ENCODE measurements at regions not wholly inside any gene's neighbourhood (a gene's known extent, or its start where the extent isn't known, plus 50 kb on each side); places are given as distances from the start of the nearest gene placed in this dataset.

DNA sequence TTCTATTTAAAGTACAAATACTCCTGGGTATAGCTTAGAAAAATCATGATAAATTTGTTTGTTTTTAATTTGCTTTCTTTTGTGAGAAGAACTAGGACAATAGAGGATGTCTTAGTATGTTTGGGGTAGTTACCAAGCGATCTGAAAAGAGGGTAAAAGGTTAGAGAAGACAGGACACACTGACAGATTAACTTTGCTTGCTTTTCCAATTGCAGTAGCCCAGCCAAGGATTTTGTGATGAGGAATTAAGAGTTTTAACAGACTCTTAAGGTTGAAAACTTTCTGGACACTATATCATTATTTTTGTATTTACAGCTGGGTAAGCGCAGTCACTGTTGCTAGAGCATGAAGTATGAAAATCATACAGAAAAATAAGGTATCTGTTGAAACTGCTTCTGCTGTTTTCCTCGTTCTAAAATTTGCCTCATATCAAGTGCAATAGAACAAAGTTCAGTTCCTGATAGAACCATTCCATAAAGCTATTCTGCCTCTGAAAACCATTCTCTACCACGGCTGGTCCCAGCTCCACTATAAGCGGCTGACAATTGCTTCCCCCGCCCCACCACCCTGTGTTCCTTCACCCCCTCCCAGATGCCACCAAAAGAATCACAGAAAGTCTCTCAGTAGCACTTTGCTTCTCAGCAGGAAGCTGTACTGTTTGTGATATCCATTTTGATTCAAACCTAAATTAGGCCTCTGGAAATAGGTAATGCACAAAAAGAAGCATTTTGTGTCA lies 413.4 kb downstream of the BCAT1 start:
- H3K4me1 Mint-ChIP-seq, result no peaks in the 10 kb centered on the region
- no peaks in the 10 kb centered on the region for H3K27me3 Mint-ChIP-seq (ENCODE audit: low read depth in 2 of 2)
- H3K27ac Mint-ChIP-seq, result no peak overlapping the region
- Histone ChIP-seq H3K4me3 (ENCODE audit: low read length) (no peak overlapping the region), H3K4me1 (ENCODE audit: control insufficient read depth, insufficient read depth, low read length) (no peaks in the 10 kb centered on the region), H3K27me3 (ENCODE audit: control insufficient read depth, insufficient read depth, low read length) (no peaks in the 10 kb centered on the region), H3K27ac (ENCODE audit: low read length) (no peak overlapping the region), H3K9me3 (ENCODE audit: control insufficient read depth, insufficient read depth, low read length) (no peaks in the 10 kb centered on the region), H3K36me3 (ENCODE audit: control insufficient read depth, insufficient read depth, low read length) (no peaks in the 10 kb centered on the region)
- ATAC-seq, result no peak
- intact Hi-C loops (cut with micrococcal nuclease), result no loop called here
- H3K36me3 Mint-ChIP-seq, result no peaks in the 10 kb centered on the region
- H3K4me3 Mint-ChIP-seq, result no peak overlapping the region
- 84% methylated on average over 5 of the region's 6 CpGs for WGBS (ENCODE audit: insufficient coverage)
- TF ChIP-seq, protein P1, sequence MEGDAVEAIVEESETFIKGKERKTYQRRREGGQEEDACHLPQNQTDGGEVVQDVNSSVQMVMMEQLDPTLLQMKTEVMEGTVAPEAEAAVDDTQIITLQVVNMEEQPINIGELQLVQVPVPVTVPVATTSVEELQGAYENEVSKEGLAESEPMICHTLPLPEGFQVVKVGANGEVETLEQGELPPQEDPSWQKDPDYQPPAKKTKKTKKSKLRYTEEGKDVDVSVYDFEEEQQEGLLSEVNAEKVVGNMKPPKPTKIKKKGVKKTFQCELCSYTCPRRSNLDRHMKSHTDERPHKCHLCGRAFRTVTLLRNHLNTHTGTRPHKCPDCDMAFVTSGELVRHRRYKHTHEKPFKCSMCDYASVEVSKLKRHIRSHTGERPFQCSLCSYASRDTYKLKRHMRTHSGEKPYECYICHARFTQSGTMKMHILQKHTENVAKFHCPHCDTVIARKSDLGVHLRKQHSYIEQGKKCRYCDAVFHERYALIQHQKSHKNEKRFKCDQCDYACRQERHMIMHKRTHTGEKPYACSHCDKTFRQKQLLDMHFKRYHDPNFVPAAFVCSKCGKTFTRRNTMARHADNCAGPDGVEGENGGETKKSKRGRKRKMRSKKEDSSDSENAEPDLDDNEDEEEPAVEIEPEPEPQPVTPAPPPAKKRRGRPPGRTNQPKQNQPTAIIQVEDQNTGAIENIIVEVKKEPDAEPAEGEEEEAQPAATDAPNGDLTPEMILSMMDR (IDR thresholded peaks at IDR 0.05), result no peak
- no peaks in the 10 kb centered on the region for H3K9me3 Mint-ChIP-seq
- DNase-seq, result no peak

DNA sequence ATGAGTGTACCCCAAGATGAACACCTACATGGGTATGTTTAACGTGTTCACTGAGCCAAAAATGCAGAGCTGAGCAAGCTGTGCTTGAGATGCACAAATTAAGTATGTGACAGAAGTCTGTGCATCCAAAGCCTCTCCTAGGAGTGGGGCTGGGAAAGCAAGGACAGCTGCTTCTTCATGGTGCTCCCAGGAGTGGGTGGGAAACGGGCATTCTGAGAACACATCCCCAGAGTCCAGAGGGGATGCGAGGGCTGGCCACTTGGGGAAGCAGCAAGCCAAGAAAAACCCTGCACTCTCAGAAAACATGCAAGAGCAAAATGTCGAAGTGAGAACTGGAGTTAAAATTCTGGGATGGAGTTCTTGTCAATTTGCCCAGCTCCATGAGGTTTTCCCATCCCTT lies 414.3 kb downstream of the BCAT1 start:
- Mint-ChIP-seq H3K27me3 (ENCODE audit: low read depth in 2 of 2) (no peaks in the 10 kb centered on the region), H3K27ac (no peak overlapping the region), H3K9me3 (no peaks in the 10 kb centered on the region), H3K4me1 (no peaks in the 10 kb centered on the region), H3K4me3 (no peak overlapping the region), H3K36me3 (no peaks in the 10 kb centered on the region)
- H3K36me3 ChIP-seq (ENCODE audit: control insufficient read depth, insufficient read depth, low read length), result no peaks in the 10 kb centered on the region
- no peaks in the 10 kb centered on the region for H3K27me3 ChIP-seq (ENCODE audit: control insufficient read depth, insufficient read depth, low read length)
- TF ChIP-seq, protein P1 (IDR thresholded peaks at IDR 0.05), result no peak
- intact Hi-C loops (cut with micrococcal nuclease), result no loop called here
- WGBS (ENCODE audit: insufficient coverage), result 85% methylated on average over 4 of the region's 4 CpGs
- ATAC-seq (no peak), DNase-seq (no peak)
- no peaks in the 10 kb centered on the region for H3K9me3 ChIP-seq (ENCODE audit: control insufficient read depth, insufficient read depth, low read length)
- no peak overlapping the region for H3K27ac ChIP-seq (ENCODE audit: low read length)
- H3K4me1 ChIP-seq (ENCODE audit: control insufficient read depth, insufficient read depth, low read length), result no peaks in the 10 kb centered on the region
- no peak overlapping the region for H3K4me3 ChIP-seq (ENCODE audit: low read length)

DNA sequence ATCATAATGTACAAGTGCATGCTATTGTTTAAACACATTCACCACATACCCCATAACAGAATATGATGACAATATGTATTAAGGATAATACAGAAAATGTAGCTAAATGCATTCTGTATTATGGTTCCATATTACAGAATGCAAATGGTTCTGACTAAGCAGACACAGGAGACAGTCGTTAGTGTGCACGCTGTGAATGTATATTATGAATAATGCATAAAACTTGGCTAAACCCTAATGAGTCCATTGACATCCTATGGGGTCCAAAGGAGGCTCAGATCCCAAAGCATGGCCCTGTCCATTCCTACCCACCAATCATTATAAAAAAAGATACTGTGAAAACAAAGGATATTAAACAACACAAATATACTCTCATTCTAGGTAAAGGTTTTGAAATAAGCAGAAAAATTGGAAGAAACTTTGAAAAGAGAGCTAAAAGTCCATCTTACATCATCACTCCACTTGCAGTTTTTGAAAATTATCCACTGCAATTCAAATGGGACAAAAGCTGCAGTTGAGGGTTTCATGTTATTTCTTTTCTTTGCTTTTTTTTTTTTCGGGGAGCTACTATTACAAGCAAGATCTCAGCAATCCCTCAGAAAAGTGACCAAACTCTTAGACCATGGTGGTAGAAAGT lies 415.1 kb downstream of the BCAT1 start:
- no peaks in the 10 kb centered on the region for H3K36me3 Mint-ChIP-seq
- Histone ChIP-seq H3K27ac (ENCODE audit: low read length) (no peak overlapping the region), H3K9me3 (ENCODE audit: control insufficient read depth, insufficient read depth, low read length) (no peaks in the 10 kb centered on the region), H3K36me3 (ENCODE audit: control insufficient read depth, insufficient read depth, low read length) (no peaks in the 10 kb centered on the region), H3K4me1 (ENCODE audit: control insufficient read depth, insufficient read depth, low read length) (no peaks in the 10 kb centered on the region), H3K27me3 (ENCODE audit: control insufficient read depth, insufficient read depth, low read length) (no peaks in the 10 kb centered on the region), H3K4me3 (ENCODE audit: low read length) (no peak overlapping the region)
- intact Hi-C loops (cut with micrococcal nuclease), result no loop called here
- TF ChIP-seq, protein P1 (IDR thresholded peaks at IDR 0.05), result no peak
- no peak overlapping the region for H3K4me3 Mint-ChIP-seq
- ATAC-seq (no peak), DNase-seq (no peak)
- WGBS (ENCODE audit: insufficient coverage), result 84% methylated on average over 2 of the region's 3 CpGs
- H3K9me3 Mint-ChIP-seq, result peaks cover 0 to 2% of the 10 kb centered on the region in 2 donors
- H3K27me3 Mint-ChIP-seq (ENCODE audit: low read depth in 2 of 2), result no peaks in the 10 kb centered on the region
- H3K27ac Mint-ChIP-seq, result no peak overlapping the region
- H3K4me1 Mint-ChIP-seq, result no peaks in the 10 kb centered on the region
